Skin epidermis (tissue), 12 donors: ENCODE measurements at regions not wholly inside any gene's neighbourhood (a gene's known extent, or its start where the extent isn't known, plus 50 kb on each side); places are given as distances from the start of the nearest gene placed in this dataset.

Source experiments
- H3K27ac ChIP-seq, 21 experiments: fragments of 200-600 bp; sonication (generic) in 11 of 21; one replicate each; pipeline ENCODE4 v1.5.0; 2020; ENCODE audit warnings: mild to moderate bottlenecking in 3 of 21, inconsistent platforms in 2 of 21, moderate library complexity in 2 of 21
- H3K4me3 ChIP-seq, 7 experiments: fragments of 200-600 bp; sonication (generic) in 2 of 7; one replicate each; pipeline ENCODE4 v1.5.0; 2020; ENCODE audit warnings: inconsistent platforms in 2 of 7, mild to moderate bottlenecking in 2 of 7, moderate library complexity in 1 of 7

GRCh38 chr3:22175947-22176346 lies 424.9 kb upstream of the ZNF385D start:
- no peak overlapping the region for H3K4me3 ChIP-seq

GRCh38 chr3:22176911-22177310 lies 425.9 kb upstream of the ZNF385D start:
- no peak overlapping the region for H3K27ac ChIP-seq
- no peak overlapping the region for H3K4me3 ChIP-seq

More at GRCh38 chr3:22175947-22176346, 424.9 kb upstream of the ZNF385D start:
- H3K27ac ChIP-seq, result no peak overlapping the region

GRCh38 chr3:22189616-22190015 lies 438.6 kb upstream of the ZNF385D start:
- no peak overlapping the region for H3K27ac ChIP-seq
- H3K4me3 ChIP-seq, result no peak overlapping the region

GRCh38 chr3:22199095-22199494 lies 448.1 kb upstream of the ZNF385D start:
- Histone ChIP-seq H3K4me3 (no peak overlapping the region), H3K27ac (no peak overlapping the region)

GRCh38 chr3:22208844-22209243 lies 457.8 kb upstream of the ZNF385D start:
- no peak overlapping the region for H3K4me3 ChIP-seq
- H3K27ac ChIP-seq, result no peak overlapping the region

- Histone ChIP-seq H3K27ac (no peak overlapping the region), H3K4me3 (no peak overlapping the region)
These were observed 458.6 kb upstream of the ZNF385D start for GRCh38 chr3:22209578-22209977.

GRCh38 chr3:22210693-22211092 lies 459.7 kb upstream of the ZNF385D start:
- H3K4me3 ChIP-seq, result no peak overlapping the region

GRCh38 chr3:22216601-22217000 lies 465.6 kb upstream of the ZNF385D start:
- H3K27ac ChIP-seq, result no peak overlapping the region
- H3K4me3 ChIP-seq, result no peak overlapping the region

More at GRCh38 chr3:22210693-22211092, 459.7 kb upstream of the ZNF385D start:
- H3K27ac ChIP-seq, result no peak overlapping the region

GRCh38 chr3:22225161-22225560 lies 474.2 kb upstream of the ZNF385D start:
- no peak overlapping the region for H3K4me3 ChIP-seq
- no peak overlapping the region for H3K27ac ChIP-seq

GRCh38 chr3:22228705-22229104 lies 477.7 kb upstream of the ZNF385D start:
- no peak overlapping the region for H3K27ac ChIP-seq

GRCh38 chr3:22231061-22231460 lies 480.1 kb upstream of the ZNF385D start:
- H3K4me3 ChIP-seq, result no peak overlapping the region
- no peak overlapping the region for H3K27ac ChIP-seq

More at GRCh38 chr3:22228705-22229104, 477.7 kb upstream of the ZNF385D start:
- H3K4me3 ChIP-seq, result no peak overlapping the region

GRCh38 chr3:22236490-22237270 lies 485.7 kb upstream of the ZNF385D start:
- no peak overlapping the region for H3K27ac ChIP-seq
- H3K4me3 ChIP-seq, result no peak overlapping the region

- no peak overlapping the region for H3K4me3 ChIP-seq
- H3K27ac ChIP-seq, result no peak overlapping the region
These were observed 488.0 kb upstream of the ZNF385D start for GRCh38 chr3:22239011-22239410.

GRCh38 chr3:22241110-22241509 lies 490.1 kb upstream of the ZNF385D start:
- Histone ChIP-seq H3K4me3 (no peak overlapping the region), H3K27ac (no peak overlapping the region)

- Histone ChIP-seq H3K4me3 (no peak overlapping the region), H3K27ac (no peak overlapping the region)
These were observed 493.9 kb upstream of the ZNF385D start for GRCh38 chr3:22244761-22245521.

- H3K27ac ChIP-seq, result no peak overlapping the region
These were observed 495.0 kb upstream of the ZNF385D start for GRCh38 chr3:22245811-22246583.

GRCh38 chr3:22249658-22250057 lies 498.6 kb upstream of the ZNF385D start:
- H3K4me3 ChIP-seq, result no peak overlapping the region
- H3K27ac ChIP-seq, result no peak overlapping the region

More at GRCh38 chr3:22245811-22246583, 495.0 kb upstream of the ZNF385D start:
- no peak overlapping the region for H3K4me3 ChIP-seq

- Histone ChIP-seq H3K27ac (no peak overlapping the region), H3K4me3 (no peak overlapping the region)
These were observed 506.2 kb upstream of the ZNF385D start for GRCh38 chr3:22257252-22257651.

- Histone ChIP-seq H3K27ac (no peak overlapping the region), H3K4me3 (no peak overlapping the region)
These were observed 511.4 kb upstream of the ZNF385D start for GRCh38 chr3:22262386-22262785.

- H3K27ac ChIP-seq, result no peak overlapping the region
- no peak overlapping the region for H3K4me3 ChIP-seq
These were observed 512.0 kb upstream of the ZNF385D start for GRCh38 chr3:22263042-22263441.
